ENCODE measurements at regions not wholly inside any gene's neighbourhood (a gene's known extent, or its start where the extent isn't known, plus 50 kb on each side); places are given as distances from the start of the nearest gene placed in this dataset.
"Not testable (repeated sequence)": the region's sequence is repeated elsewhere in the genome, so short reads cannot be mapped to it uniquely, and the experiment has no call there.

- H3K4me1 Mint-ChIP-seq (ENCODE audit: low read depth); H3K9me3 Mint-ChIP-seq (ENCODE audit: low read depth); DNase-seq (ENCODE audit: low spot score, unreplicated experiment); H3K4me3 Mint-ChIP-seq (ENCODE audit: low read depth); H3K36me3 Mint-ChIP-seq (ENCODE audit: insufficient read depth); H3K27ac Mint-ChIP-seq; H3K27me3 Mint-ChIP-seq: not testable (repeated sequence)
These were observed 144.0 kb upstream of the SPATA31A3 start for GRCh38 chr9:67136376-67136775.

GRCh38 chr9:67133124-67133523, 140.8 kb upstream of the SPATA31A3 start:
- not testable (repeated sequence) for DNase-seq (ENCODE audit: low spot score, unreplicated experiment); H3K9me3 Mint-ChIP-seq (ENCODE audit: low read depth); H3K4me1 Mint-ChIP-seq (ENCODE audit: low read depth); H3K4me3 Mint-ChIP-seq (ENCODE audit: low read depth); H3K27ac Mint-ChIP-seq; H3K27me3 Mint-ChIP-seq; H3K36me3 Mint-ChIP-seq (ENCODE audit: insufficient read depth)

- not testable (repeated sequence) for H3K27me3 Mint-ChIP-seq; DNase-seq (ENCODE audit: low spot score, unreplicated experiment); H3K9me3 Mint-ChIP-seq (ENCODE audit: low read depth); H3K36me3 Mint-ChIP-seq (ENCODE audit: insufficient read depth); H3K27ac Mint-ChIP-seq; H3K4me1 Mint-ChIP-seq (ENCODE audit: low read depth); H3K4me3 Mint-ChIP-seq (ENCODE audit: low read depth)
These were observed 124.4 kb upstream of the SPATA31A3 start for GRCh38 chr9:67116761-67117160.

GRCh38 chr9:67112148-67112547, 119.8 kb upstream of the SPATA31A3 start:
- H3K36me3 Mint-ChIP-seq (ENCODE audit: insufficient read depth); H3K4me3 Mint-ChIP-seq (ENCODE audit: low read depth); H3K9me3 Mint-ChIP-seq (ENCODE audit: low read depth); H3K4me1 Mint-ChIP-seq (ENCODE audit: low read depth); DNase-seq (ENCODE audit: low spot score, unreplicated experiment); H3K27me3 Mint-ChIP-seq; H3K27ac Mint-ChIP-seq: not testable (repeated sequence)

- not testable (repeated sequence) for DNase-seq (ENCODE audit: low spot score, unreplicated experiment); H3K9me3 Mint-ChIP-seq (ENCODE audit: low read depth); H3K4me1 Mint-ChIP-seq (ENCODE audit: low read depth); H3K27me3 Mint-ChIP-seq; H3K4me3 Mint-ChIP-seq (ENCODE audit: low read depth); H3K27ac Mint-ChIP-seq; H3K36me3 Mint-ChIP-seq (ENCODE audit: insufficient read depth)
These were observed 119.4 kb upstream of the SPATA31A3 start for GRCh38 chr9:67111733-67112132.

GRCh38 chr9:67109859-67110258, 117.5 kb upstream of the SPATA31A3 start:
- not testable (repeated sequence) for H3K27ac Mint-ChIP-seq

GRCh38 chr9:67106659-67107058, 114.3 kb upstream of the SPATA31A3 start:
- not testable (repeated sequence) for H3K27ac Mint-ChIP-seq; H3K4me3 Mint-ChIP-seq (ENCODE audit: low read depth); H3K9me3 Mint-ChIP-seq (ENCODE audit: low read depth); H3K4me1 Mint-ChIP-seq (ENCODE audit: low read depth); H3K27me3 Mint-ChIP-seq; H3K36me3 Mint-ChIP-seq (ENCODE audit: insufficient read depth); DNase-seq (ENCODE audit: low spot score, unreplicated experiment)

More at GRCh38 chr9:67109859-67110258, 117.5 kb upstream of the SPATA31A3 start:
- not testable (repeated sequence) for H3K27me3 Mint-ChIP-seq; H3K4me3 Mint-ChIP-seq (ENCODE audit: low read depth); H3K4me1 Mint-ChIP-seq (ENCODE audit: low read depth); DNase-seq (ENCODE audit: low spot score, unreplicated experiment); H3K36me3 Mint-ChIP-seq (ENCODE audit: insufficient read depth); H3K9me3 Mint-ChIP-seq (ENCODE audit: low read depth)

- not testable (repeated sequence) for H3K4me3 Mint-ChIP-seq (ENCODE audit: low read depth)
These were observed 110.3 kb upstream of the SPATA31A3 start for GRCh38 chr9:67102506-67103276.

GRCh38 chr9:67091104-67091503, 98.8 kb upstream of the SPATA31A3 start:
- not testable (repeated sequence) for H3K36me3 Mint-ChIP-seq (ENCODE audit: insufficient read depth); H3K27ac Mint-ChIP-seq; DNase-seq (ENCODE audit: low spot score, unreplicated experiment); H3K9me3 Mint-ChIP-seq (ENCODE audit: low read depth); H3K27me3 Mint-ChIP-seq; H3K4me1 Mint-ChIP-seq (ENCODE audit: low read depth); H3K4me3 Mint-ChIP-seq (ENCODE audit: low read depth)

More at GRCh38 chr9:67102506-67103276, 110.3 kb upstream of the SPATA31A3 start:
- H3K9me3 Mint-ChIP-seq (ENCODE audit: low read depth); H3K4me1 Mint-ChIP-seq (ENCODE audit: low read depth); H3K27ac Mint-ChIP-seq; H3K27me3 Mint-ChIP-seq; H3K36me3 Mint-ChIP-seq (ENCODE audit: insufficient read depth); DNase-seq (ENCODE audit: low spot score, unreplicated experiment): not testable (repeated sequence)

- H3K9me3 Mint-ChIP-seq (ENCODE audit: low read depth); H3K4me1 Mint-ChIP-seq (ENCODE audit: low read depth): not testable (repeated sequence)
These were observed 94.5 kb upstream of the SPATA31A3 start for GRCh38 chr9:67086862-67087261.

GRCh38 chr9:67066140-67066539, 73.8 kb upstream of the SPATA31A3 start:
- not testable (repeated sequence) for H3K27ac Mint-ChIP-seq; H3K4me3 Mint-ChIP-seq (ENCODE audit: low read depth); H3K27me3 Mint-ChIP-seq; DNase-seq (ENCODE audit: low spot score, unreplicated experiment); H3K9me3 Mint-ChIP-seq (ENCODE audit: low read depth); H3K4me1 Mint-ChIP-seq (ENCODE audit: low read depth); H3K36me3 Mint-ChIP-seq (ENCODE audit: insufficient read depth)

More at GRCh38 chr9:67086862-67087261, 94.5 kb upstream of the SPATA31A3 start:
- H3K4me3 Mint-ChIP-seq (ENCODE audit: low read depth); H3K27me3 Mint-ChIP-seq; DNase-seq (ENCODE audit: low spot score, unreplicated experiment); H3K36me3 Mint-ChIP-seq (ENCODE audit: insufficient read depth); H3K27ac Mint-ChIP-seq: not testable (repeated sequence)

All from progenitor cell of endocrine pancreas (in vitro differentiated cells).